IPS-NIHi7 (cell line): ENCODE measurements at regions not wholly inside any gene's neighbourhood (a gene's known extent, or its start where the extent isn't known, plus 50 kb on each side); places are given as distances from the start of the nearest gene placed in this dataset.

ENCODE experiments used
- DNase-seq: peaks from one replicate; pipeline ENCODE4 v3.0.0; 2012; ENCODE audit warnings: mixed read lengths; ENCODE audit errors: extremely low spot score

DNA sequence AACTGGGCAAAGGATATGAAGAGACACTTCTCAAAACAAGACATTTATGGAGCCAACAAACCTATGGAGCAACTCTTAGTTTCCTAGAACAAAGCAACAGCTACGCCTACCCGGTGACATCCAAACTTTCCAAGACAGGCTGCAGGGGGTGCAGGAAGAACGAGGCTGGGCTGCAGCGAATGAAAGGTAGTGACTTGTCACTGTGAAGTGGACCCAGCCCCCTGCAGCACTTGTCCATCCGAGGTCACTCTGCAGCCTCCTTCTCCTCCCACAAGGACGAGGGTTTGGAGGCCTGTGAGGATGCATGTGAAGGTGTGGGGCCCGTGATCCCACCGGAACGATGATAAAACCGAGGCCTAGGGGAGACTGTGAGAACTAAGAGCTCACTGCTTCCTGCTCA, 192.6 kb upstream of the RPL38 start:
- no peak for DNase-seq

DNA sequence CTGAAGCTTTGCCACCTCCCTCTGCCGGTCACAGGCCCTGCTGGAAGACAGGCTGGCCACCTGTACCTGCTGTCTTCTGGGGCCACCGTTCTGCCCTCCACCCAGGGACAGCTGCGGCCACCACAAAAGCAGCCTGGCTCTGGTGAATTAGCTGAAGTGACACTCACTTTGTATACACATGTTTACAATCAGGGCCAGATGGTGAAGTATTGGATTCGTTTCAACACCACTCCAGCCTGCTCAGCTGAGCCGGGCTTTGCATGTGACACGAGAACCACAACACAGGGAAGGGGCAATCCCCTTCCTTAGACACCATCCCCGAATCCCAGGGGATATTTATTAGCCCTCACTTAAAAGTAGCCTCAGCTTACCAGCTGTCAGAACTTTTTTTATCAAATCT, 191.5 kb upstream of the RPL38 start:
- no peak for DNase-seq

DNA sequence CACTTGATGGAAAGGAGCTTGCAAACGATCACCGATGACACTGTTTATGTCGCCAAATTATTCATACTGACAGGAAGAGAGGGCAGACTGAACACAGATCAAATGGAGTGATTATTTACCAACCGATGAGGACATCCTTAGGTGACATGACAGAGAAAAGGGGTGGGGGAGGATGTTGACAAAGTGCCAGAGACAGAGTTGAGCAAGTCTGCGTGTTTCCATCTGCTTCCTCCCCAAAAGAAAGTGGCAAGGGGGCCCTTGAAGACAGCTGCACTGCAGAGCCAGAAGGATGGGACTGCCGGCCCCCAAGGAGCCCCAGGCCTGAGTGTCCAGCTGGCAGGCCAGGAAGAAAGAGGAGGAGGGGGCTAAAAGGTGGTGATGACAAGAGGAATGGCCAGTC, 191.0 kb upstream of the RPL38 start:
- no peak for DNase-seq

DNA sequence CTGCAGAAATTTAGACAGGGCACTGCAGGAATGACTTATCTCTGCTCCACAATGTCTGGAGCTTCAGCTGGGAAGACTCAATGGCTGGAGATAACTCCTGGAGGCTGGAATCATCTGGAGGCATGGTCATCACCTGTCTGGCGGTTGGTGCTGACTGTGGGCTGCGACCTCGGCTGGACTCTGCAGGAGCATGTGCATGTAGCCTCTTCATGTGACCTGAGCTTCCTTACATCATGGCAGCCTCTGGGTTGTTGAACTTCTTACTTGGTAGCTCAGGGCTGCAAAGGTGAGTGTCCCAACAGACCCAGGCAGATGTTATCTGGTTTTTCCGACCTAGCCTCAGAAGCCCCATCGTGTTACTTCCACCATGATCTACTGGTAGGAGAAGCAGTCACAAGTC, 188.2 kb upstream of the RPL38 start:
- DNase-seq, result no peak

DNA sequence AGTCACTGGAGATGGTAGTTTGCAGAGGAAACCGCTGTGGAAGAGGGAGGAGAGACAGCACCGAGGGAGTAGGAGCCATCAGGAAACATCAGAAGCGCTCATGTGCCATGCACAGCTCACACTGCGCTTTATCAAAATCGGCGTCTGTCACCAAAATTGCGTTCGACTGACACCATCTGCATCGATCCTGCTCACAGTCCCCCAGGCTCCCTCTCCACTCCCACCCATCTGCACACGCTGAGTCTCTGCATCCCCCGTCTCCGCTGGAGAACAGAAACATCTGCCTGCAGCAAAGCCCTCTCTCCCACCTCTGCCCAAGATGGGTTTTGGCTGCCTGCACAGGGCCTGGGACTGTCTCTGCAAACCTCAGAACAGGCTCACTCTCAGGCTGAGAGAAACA, 187.5 kb upstream of the RPL38 start:
- DNase-seq, result no peak

DNA sequence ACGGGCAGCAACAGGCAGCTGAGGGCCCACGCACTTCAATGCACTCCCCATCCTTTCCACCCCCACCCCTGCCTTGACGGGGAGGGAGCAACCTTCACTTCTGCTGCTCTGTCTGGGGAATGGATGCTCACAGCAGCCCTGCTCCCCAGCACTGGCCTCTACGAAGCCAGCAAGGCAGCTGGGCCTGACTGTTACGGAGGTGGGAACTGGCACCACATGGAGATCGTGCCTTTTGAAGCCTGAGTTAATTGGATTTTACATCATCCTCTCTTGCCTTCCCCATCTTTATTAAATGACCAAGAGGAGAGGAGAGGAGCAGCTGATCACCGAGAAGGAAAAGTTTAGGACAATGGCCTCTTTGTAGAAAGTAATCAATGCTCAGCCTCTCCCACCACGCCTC, 187.0 kb upstream of the RPL38 start:
- no peak for DNase-seq

DNA sequence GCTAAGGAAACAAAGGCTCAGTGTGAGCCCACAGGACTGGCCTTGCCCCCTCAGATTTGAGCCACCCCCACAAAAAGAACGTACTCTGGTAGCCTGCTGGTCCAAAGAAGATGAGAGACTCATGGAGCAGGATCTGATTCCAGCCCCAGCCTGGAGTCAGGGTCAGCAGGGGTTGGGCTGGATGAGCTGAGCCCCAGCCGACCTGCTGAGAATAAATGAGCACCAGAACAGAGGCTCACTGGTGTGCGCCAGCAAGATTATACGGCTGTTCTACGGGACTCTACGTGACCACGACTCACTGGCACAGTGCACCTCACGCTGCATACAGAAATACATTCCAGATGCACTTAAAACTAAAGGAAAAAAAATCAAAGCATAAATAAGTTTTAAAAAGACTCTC, 186.0 kb upstream of the RPL38 start:
- DNase-seq, result no peak

DNA sequence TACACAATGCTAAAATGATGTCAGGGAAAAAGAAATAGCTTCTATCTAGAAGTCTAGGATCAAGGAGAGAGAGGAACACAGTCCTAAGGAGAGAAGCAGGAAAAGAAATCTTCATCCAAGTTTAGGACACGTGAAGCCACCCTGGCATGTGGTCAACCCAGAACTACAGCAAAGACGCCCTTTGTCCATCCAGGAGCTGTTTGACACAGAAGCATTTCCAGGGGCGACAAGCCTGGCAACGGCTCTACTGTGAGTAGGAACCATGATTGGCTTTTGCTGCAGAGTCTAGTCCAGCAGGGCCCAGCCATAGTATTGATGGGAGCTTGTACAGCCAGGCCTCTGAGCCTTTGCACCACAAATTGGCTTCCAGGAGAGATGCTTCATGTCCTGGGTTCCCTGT, 185.4 kb upstream of the RPL38 start:
- no peak for DNase-seq

DNA sequence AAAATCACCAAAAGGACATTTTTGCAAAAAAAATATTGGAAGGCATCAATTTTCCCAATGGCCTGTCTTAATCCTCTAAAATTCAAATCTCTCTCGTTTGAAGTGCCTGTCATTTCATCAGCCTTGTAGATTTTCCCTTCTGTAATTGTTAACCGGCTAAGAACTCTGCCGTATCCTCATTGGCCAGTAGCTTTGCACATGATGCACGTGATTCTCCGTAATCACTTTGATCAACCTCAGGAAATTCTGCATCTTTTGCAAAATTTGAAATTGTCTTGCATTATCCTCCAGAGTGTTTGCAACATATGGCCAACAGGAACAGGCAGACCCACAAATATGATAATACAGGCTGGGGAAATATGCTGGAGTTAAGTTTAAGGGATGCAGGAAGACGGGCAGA, 184.2 kb upstream of the RPL38 start:
- no peak for DNase-seq

DNA sequence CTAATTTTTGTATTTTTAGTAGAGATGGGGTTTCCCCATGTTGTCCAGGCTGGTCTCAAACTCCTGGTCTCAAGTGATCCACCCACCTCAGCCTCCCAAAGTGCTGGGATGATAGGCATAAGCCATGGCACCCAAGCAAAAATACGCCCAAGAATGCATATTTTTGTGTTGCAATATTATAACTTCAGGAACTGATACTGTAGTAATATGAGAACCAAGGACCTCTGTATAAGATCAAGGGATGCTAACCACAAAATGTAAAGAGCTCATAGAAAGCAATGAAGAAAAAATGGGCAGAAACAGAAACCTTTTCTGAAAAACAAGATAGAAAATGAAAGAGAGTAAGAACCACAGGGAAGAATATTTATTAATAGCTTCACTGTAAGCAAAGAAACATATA, 183.6 kb upstream of the RPL38 start:
- no peak for DNase-seq

DNA sequence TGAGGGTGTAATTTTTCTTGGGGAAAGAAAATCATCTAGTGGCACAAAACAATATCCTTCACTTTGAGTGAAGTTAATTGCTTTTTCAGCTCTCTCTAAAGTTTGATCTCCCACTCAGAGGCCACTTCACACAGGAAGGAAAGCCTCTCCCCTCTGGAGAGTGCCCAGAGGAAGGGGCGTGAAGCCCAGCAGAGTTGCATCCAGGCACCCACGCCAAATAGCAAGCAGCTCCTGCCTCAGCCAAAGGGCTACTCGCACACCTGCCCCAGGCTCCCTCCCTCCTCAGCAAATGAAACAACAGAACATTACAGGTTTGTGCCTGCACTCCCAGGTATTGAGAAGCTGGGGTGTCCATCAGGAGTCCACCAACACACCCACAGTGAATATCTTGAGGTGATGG, 183.0 kb upstream of the RPL38 start:
- no peak for DNase-seq

DNA sequence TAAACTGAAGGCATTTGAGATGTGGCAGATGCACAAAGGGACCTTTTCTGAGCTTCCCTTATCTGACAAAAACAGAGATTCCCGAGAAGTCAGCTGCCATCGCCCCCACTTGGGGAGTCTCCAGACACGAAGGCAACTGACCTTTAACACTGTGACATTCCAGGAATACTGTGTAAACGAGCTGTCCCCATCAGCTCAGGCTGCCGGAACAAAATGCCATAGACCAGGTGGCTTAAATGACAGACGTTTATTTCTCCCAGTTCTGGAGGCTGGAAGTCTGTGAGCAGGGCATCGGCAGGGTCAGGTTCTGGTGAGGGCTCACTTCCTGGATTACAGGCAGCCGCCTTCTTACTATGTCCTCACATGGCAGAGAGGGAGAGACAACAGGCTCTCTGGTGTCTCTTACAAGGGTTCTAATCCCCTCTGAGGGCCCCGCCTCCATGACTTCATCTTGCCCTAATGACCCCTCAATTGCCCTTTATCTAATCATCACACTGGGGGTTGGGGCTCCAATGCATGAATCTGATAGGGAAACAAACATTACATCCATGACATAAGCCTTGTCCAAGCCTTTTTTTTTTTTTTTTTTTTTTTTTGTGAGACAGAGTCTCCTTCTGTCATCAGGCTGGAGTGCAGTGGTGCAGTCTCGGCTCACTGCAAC, 178.5 kb upstream of the RPL38 start:
- peak; percentile 47 for DNase-seq

DNA sequence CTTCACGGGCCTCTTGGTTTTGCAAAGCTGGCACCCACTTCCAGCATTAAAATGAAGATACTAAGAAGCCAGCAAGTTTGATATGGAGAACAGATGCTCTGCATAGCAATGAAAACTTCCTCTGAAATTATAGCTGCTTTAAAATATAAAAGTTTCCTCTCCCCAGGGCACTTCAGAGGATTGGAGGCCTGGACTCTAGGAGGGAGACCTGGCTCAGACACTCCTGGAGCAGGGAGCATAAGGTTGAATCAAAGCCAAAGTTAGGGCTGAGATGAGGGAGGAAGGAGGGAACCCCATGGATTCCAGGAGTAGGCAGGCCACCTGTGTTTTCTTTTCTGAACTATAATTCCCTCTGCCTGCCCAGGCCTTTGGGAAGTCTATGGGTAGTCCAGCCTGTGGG, 176.0 kb upstream of the RPL38 start:
- no peak for DNase-seq

DNA sequence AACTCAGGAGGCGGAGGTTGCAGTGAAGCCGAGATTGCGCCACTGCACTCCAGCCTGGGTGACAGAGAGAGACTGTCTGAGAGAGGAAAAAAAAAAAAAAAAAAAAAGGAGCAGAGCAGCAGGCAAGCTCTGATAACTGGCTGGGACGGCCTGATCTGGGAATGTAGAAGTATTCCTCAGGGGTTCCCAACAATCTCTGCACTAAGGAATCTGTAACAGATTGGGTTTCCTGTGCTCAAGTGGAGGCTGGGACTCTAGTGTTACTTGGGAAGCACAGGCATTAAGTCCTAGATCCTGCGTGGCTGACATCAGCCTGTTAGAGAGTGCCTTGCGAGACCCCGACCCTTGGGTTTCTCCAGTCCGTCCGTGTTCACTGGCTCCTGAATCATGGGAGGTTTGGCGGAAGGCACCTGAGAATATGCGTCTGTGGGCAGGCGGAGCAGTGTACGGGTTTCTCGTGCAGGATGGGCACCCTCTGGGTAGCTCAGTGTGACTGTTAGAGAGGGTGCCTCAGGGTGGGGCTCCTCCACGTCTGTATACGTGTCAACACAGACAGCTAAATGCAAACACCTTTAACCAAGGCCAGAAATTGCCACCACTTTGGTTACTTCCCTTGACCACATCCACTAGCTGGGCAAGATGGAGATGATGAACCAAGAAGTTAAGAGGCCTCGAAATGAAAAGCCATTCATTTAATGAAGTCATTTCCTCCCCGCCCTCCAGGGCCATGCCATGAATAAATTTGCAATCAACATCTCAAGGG, 174.9 kb upstream of the RPL38 start:
- no peak for DNase-seq

DNA sequence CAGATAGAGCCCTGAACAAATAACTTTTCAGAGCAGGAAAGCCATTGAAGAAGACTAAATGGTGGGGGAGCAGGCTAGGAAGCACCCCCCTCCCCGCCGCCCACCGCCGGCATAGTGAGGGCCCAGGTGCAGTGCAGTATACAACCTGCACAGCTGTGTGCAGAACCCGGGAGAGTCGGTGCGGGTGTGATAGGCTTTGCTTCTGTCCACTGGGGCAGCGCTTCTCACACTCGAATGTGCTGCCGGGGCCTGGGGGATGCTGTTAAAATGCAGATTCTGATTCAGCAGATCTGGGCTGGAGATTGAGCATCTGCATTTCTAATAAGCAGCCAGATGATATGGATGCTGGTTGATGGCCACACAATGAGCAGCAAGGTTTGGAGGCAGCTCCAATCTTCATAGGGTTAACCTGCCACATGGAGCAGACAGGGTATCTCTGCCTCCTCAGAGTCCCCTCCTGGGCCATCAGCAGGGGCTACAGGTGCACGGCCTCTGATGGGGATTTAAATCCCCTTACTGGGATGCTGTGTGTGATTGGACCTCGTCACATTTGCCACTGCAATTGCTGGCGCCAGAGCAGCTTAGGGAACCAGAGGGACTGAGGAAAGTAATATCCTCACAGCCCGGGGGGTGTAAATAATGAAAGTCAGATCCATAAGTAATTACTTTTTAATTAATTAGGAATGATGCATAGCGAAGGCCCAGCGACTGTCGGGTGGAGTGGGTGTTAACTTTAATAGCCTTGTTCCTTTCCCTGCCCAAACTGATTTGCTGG, 172.0 kb upstream of the RPL38 start:
- no peak for DNase-seq

DNA sequence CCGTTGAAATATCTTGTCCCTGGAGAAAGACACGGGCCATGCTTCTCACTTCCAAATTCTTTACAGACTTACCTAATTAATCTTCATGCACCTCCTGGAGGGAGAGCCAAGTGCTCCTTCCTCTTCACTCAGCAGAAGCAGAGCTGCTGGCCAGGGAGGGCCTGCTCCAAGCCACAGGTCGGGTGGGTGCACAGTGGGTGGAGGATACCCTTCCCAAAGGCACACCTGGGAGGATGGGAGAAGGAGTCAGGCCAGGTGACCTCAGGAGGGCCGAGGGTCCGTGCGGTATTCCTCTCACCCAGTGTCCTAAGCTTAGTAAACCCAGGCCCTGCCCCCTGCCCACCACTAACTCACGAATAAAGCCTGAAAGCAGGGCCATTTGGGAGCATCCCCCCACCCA, 171.3 kb upstream of the RPL38 start:
- DNase-seq, result no peak

DNA sequence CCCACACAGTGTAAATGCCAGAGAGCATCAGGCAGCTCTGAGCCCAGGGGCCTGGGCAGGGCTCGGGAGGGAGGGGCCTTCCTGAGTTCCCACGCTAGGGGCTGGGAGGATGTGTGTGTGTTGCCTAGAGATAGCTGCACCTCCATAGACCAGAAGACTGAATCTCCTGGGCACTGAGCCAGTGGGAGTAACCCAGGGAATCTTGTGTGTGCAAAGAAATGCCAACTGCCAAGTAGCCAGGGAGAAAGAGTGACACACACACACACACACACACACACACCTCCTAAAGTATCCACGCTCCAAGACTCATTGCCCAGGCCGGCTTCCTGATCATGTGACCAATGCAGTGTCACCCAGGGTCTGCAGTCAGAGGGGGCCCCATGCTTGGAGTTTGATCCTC, 166.2 kb upstream of the RPL38 start:
- no peak for DNase-seq

DNA sequence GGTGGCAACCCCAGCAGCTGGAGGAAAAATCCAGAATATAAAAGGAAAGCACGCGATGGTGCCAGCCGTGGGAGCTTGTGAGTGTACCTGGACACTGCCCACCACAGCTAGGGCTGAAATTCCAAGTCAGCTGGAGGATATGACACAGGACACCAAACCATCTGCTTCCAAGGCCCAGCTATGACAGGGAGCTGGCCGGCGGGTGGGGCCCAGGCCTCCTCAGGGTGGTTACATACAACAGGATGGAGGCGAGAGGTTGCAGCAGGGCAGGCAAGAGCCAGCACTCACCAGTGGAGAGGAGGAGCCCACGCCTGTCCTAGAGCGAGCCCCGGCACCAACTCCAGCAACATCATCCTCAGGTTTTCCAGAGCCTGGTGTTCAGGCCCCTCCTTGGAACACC, 163.2 kb upstream of the RPL38 start:
- DNase-seq, result no peak

DNA sequence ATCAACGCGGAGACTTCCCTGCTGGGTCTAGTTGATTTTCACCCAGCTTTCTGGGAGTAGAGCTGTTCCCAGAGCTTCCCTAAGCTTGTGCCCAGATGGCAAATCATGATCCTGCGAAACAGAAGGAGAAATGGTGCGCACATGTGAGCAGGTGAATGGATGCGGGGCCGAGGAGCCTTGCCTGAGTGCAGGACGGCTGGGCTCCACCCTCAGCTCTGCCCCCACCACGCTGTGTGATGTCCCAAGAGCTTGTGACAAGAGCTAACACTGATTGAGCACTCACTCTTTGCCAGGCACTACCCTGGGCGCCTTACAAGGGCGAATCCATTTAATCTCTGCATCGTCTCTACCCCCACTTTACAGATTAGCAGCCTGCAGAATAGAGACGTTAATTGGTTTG, 162.7 kb upstream of the RPL38 start:
- no peak for DNase-seq

DNA sequence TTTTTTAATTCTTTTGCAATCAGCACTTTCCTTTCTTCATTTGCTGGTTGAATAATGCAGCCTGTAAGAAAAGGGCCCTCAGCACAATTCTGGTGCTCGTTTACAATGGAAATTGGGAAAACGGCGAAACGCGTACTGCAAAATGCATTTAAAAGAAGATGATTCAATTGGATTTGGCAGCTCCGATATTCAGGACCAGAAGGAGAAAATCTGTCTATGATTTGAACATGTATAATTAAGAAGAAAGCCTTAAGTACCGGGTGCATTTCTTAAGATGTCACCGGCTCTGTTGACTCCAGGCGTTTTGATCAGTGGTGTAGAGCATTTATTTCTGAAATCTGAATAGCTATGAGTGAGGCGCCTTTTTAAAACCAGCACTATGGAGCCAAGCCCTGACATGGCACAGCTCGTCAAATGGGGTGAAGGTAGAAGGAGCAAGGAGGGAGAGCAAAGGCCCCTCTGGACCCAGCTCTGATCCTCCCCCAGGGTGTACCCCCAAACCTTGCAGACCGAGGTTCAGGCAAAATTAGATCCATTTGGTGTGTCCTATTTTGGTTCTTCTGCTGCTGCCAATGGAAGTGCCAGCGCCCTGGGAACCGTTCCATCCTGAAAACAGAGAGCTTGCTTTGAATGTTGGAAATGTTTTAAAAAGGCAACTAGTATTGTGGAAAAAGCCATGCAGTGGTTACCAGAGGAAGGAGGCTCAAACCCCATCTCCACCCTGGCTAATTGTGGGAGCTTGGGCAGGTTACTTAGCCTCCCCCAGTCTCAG, 161.4 kb upstream of the RPL38 start:
- no peak for DNase-seq

DNA sequence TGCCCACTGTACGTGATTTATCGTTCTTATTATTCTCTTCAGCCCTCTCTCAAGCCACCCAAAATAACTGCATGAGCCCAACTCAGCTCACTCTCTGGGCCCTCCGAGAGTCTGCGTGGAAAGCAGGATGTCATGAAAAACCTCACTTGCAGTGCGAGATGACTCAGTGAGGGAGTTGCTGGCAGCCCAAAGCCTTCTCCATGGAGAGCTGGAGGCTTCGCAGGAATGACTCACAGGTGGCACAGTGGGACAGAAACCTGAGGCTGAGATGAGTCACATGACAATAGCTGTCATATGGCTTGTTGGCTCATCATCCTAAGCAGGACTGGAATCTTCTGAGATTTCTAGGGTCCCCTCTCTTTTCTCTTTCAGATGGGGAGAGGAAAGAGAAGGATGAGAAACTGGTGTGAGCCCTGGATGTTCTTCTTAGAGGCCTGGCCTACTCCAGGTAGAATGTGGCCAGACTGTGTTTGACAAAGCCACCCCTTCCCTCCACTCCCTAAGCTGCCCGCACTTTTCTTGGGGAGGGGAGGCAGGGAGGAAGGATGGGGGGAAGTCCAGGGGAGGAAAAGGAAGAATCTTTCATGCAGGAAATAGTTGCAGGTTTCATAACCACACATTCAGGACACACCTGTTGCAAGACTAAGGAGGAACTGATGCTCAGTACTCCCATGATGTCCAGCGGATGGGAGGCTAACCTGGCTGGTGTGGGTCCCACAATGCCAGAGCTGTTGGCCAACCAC, 160.6 kb upstream of the RPL38 start:
- DNase-seq, result peak; percentile 68

DNA sequence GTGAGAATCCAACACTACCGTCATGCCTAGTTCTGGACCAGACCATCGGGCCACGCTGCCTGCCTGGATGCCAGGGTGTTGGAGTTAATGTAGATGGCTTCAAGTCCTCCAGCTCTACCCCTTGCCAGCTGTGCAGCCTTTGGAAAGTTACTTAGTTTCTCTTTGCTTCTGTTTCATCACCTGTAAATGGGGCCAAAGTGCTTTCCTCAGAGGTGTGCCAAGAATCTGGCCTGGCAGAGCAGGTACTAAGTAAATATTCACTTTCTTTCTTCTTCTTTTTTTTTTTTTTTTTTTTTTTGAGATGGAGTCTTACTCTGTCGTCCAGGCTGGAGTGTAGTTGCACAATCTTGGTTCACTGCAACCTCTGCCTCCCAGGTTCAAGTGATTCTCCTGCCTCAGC, 159.5 kb upstream of the RPL38 start:
- no peak for DNase-seq
